ENCODE measurements at regions not wholly inside any gene's neighbourhood (a gene's known extent, or its start where the extent isn't known, plus 50 kb on each side); places are given as distances from the start of the nearest gene placed in this dataset.

DNA sequence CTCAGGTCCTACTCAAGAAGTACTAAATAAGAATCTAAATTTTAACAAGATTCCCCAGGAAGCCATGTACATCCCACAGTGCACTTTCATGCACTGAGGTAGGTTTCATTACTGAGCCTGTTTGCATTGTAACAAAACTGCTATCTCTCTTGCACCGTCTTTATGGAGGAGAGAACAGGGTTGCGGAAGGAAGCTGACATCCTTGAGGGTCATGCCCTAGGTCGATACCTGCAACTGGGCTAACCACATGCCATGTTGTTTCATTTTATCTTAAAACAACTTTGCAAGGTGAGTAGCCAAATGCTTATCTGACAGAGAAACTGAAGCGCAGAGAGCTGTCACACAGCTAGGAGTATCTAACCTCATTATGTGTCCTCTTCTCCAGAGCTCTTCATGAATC is 656.3 kb upstream of the TENM4 start:
- Histone ChIP-seq H3K4me2 (ENCODE audit: low read length) (no peak overlapping the region), H3K79me2 (ENCODE audit: control insufficient read depth, insufficient read depth, low read length, poor library complexity) (no peaks in the 10 kb centered on the region), H3K36me3 (ENCODE audit: control insufficient read depth in 1 of 2, insufficient read depth in 2 of 2, low read length in 2 of 2) (no peaks in the 10 kb centered on the region), H4K8ac (ENCODE audit: low read depth, low read length) (no peak overlapping the region), H3K14ac (ENCODE audit: low read length) (no peak overlapping the region), H2BK12ac (ENCODE audit: low read length) (no peak overlapping the region), H2AFZ (ENCODE audit: insufficient read depth, low read length, poor library complexity) (no peak overlapping the region), H3K79me1 (ENCODE audit: low read length) (no peaks in the 10 kb centered on the region), H3K4ac (ENCODE audit: low read depth, low read length) (no peak overlapping the region), H4K91ac (ENCODE audit: low read depth, low read length) (no peak overlapping the region), H2BK120ac (ENCODE audit: insufficient read depth, low read length, poor library complexity) (no peak overlapping the region), H3K4me1 (ENCODE audit: control insufficient read depth in 1 of 2, insufficient read depth in 2 of 2, low read length in 2 of 2) (peaks cover 0 to 2% of the 10 kb centered on the region in 2 experiments), H3K9ac (ENCODE audit: low read length) (no peak overlapping the region), H3K4me3 (ENCODE audit: low read depth, low read length) (no peak overlapping the region), H3K9me3 (ENCODE audit: insufficient read depth, low read depth, low read length) (no peaks in the 10 kb centered on the region), H3K18ac (ENCODE audit: low read length) (no peak overlapping the region), H2AK5ac (ENCODE audit: low read length) (no peak overlapping the region), H4K12ac (ENCODE audit: low read depth, low read length) (no peak overlapping the region), H3K27me3 (ENCODE audit: insufficient read depth, low read length) (no peaks in the 10 kb centered on the region), H3K23ac (ENCODE audit: low read length) (no peak overlapping the region), H3K27ac (ENCODE audit: low read depth, low read length) (no peak overlapping the region), H2BK5ac (ENCODE audit: low read depth, low read length, poor library complexity) (no peak overlapping the region)
- DNase-seq: no peak
- WGBS (ENCODE audit: extremely low coverage, insufficient coverage, insufficient read length): no CpG with 5 or more reads among the region's 4 CpGs

DNA sequence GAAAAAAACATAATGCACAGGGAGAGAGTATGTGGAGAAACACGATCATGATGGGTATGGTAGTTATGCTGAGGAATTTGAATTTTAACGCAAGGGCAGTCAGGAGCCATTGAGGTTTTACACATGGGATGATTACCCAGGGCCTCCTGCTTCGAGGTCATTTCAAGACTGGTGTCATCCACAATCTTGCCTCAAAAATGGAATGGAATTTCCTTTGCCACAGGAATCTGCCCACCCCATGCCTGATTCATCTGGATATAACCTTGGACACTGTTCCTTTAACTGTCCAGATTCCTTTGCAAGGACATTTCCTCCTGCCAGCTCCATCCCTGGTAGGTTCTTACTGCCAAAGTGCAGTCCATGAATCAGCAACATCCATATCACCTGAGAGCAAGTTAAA is 655.9 kb upstream of the TENM4 start:
- H3K4me2 ChIP-seq (ENCODE audit: low read length): no peak overlapping the region
- no peaks in the 10 kb centered on the region for H3K27me3 ChIP-seq (ENCODE audit: insufficient read depth, low read length)
- H3K14ac ChIP-seq (ENCODE audit: low read length): no peak overlapping the region
- no peaks in the 10 kb centered on the region for H3K9me3 ChIP-seq (ENCODE audit: insufficient read depth, low read depth, low read length)
- H3K9ac ChIP-seq (ENCODE audit: low read length): no peak overlapping the region
- H2AFZ ChIP-seq (ENCODE audit: insufficient read depth, low read length, poor library complexity): no peak overlapping the region
- no peaks in the 10 kb centered on the region for H3K79me2 ChIP-seq (ENCODE audit: control insufficient read depth, insufficient read depth, low read length, poor library complexity)
- no peak overlapping the region for H3K23ac ChIP-seq (ENCODE audit: low read length)
- H4K12ac ChIP-seq (ENCODE audit: low read depth, low read length): no peak overlapping the region
- no peaks in the 10 kb centered on the region for H3K79me1 ChIP-seq (ENCODE audit: low read length)
- H4K91ac ChIP-seq (ENCODE audit: low read depth, low read length): no peak overlapping the region
- no peak overlapping the region for H3K18ac ChIP-seq (ENCODE audit: low read length)
- peaks cover 0 to 2% of the 10 kb centered on the region in 2 experiments for H3K4me1 ChIP-seq (ENCODE audit: control insufficient read depth in 1 of 2, insufficient read depth in 2 of 2, low read length in 2 of 2)
- no peak for DNase-seq
- no peak overlapping the region for H3K4ac ChIP-seq (ENCODE audit: low read depth, low read length)
- WGBS (ENCODE audit: extremely low coverage, insufficient coverage, insufficient read length): no CpG with 5 or more reads among the region's 3 CpGs
- H2AK5ac ChIP-seq (ENCODE audit: low read length): no peak overlapping the region
- no peak overlapping the region for H2BK12ac ChIP-seq (ENCODE audit: low read length)
- no peaks in the 10 kb centered on the region for H3K36me3 ChIP-seq (ENCODE audit: control insufficient read depth in 1 of 2, insufficient read depth in 2 of 2, low read length in 2 of 2)
- no peak overlapping the region for H3K4me3 ChIP-seq (ENCODE audit: low read depth, low read length)
- no peak overlapping the region for H3K27ac ChIP-seq (ENCODE audit: low read depth, low read length)
- no peak overlapping the region for H2BK5ac ChIP-seq (ENCODE audit: low read depth, low read length, poor library complexity)
- H4K8ac ChIP-seq (ENCODE audit: low read depth, low read length): no peak overlapping the region
- H2BK120ac ChIP-seq (ENCODE audit: insufficient read depth, low read length, poor library complexity): no peak overlapping the region

DNA sequence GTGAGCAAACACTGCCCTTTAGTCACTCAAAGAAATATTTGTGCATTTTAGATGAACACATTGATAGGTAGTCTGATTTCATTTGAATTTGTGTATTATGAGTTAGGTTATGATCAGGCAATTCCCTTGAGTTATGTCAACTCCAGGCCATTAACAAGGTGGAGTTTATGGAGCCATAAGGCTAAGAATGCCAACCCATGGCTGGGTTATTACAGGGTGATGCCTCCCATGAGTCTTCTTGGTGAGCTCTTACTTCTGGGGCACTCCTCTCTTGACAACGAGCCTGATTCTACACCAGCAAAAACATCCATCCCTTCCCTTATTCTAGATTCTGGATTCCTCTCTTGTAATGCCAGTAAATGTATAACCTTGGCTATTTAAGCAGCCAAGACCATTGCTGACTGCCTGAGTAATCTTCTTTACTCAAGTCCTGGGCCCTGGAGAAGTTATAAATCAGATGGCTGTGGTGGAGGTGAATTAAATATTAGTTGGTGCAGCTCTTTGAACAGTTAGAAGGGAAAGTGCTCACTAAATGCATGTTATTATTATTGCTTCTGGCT is 645.7 kb upstream of the TENM4 start:
- Histone ChIP-seq H3K27ac (ENCODE audit: low read depth, low read length) (no peak overlapping the region), H3K23ac (ENCODE audit: low read length) (no peak overlapping the region), H3K18ac (ENCODE audit: low read length) (no peak overlapping the region), H3K79me1 (ENCODE audit: low read length) (no peaks in the 10 kb centered on the region), H3K9ac (ENCODE audit: low read length) (no peak overlapping the region), H2AK5ac (ENCODE audit: low read length) (no peak overlapping the region), H3K79me2 (ENCODE audit: control insufficient read depth, insufficient read depth, low read length, poor library complexity) (no peaks in the 10 kb centered on the region), H3K36me3 (ENCODE audit: control insufficient read depth in 1 of 2, insufficient read depth in 2 of 2, low read length in 2 of 2) (no peaks in the 10 kb centered on the region), H3K14ac (ENCODE audit: low read length) (no peak overlapping the region), H4K8ac (ENCODE audit: low read depth, low read length) (no peak overlapping the region), H2BK5ac (ENCODE audit: low read depth, low read length, poor library complexity) (no peak overlapping the region), H2BK120ac (ENCODE audit: insufficient read depth, low read length, poor library complexity) (no peak overlapping the region), H3K4me2 (ENCODE audit: low read length) (no peak overlapping the region), H2AFZ (ENCODE audit: insufficient read depth, low read length, poor library complexity) (no peak overlapping the region), H4K91ac (ENCODE audit: low read depth, low read length) (no peak overlapping the region), H3K9me3 (ENCODE audit: insufficient read depth, low read depth, low read length) (no peaks in the 10 kb centered on the region), H3K4ac (ENCODE audit: low read depth, low read length) (no peak overlapping the region), H3K27me3 (ENCODE audit: insufficient read depth, low read length) (no peaks in the 10 kb centered on the region), H3K4me1 (ENCODE audit: control insufficient read depth in 1 of 2, insufficient read depth in 2 of 2, low read length in 2 of 2) (no peaks in the 10 kb centered on the region), H4K12ac (ENCODE audit: low read depth, low read length) (no peak overlapping the region), H3K4me3 (ENCODE audit: low read depth, low read length) (no peak overlapping the region), H2BK12ac (ENCODE audit: low read length) (no peak overlapping the region)
- DNase-seq: no peak
- WGBS (ENCODE audit: extremely low coverage, insufficient coverage, insufficient read length): no CpG with 5 or more reads among the region's 1 CpG

DNA sequence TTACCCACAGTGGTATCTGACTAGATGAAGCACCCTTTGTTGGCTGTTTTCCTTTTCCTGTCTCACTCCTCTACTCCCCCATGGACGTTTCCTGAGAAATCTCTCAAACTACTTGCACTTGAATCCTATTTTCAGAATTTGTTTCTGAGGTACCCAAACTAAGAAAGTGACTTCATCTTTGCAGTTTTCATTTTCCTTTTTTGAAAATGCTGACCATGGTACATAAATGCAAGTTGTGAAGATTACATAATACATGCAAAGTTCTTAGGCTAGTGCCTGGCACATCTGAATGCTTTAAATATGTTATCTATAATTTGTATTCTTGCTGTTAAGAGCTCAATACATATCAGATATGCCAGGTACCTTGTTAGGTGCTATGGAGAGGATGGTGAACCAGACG is 644.7 kb upstream of the TENM4 start:
- H3K9me3 ChIP-seq (ENCODE audit: insufficient read depth, low read depth, low read length): no peaks in the 10 kb centered on the region
- H4K8ac ChIP-seq (ENCODE audit: low read depth, low read length): no peak overlapping the region
- no peak overlapping the region for H3K27ac ChIP-seq (ENCODE audit: low read depth, low read length)
- no peak overlapping the region for H3K23ac ChIP-seq (ENCODE audit: low read length)
- H4K12ac ChIP-seq (ENCODE audit: low read depth, low read length): no peak overlapping the region
- no peak for DNase-seq
- H3K4me2 ChIP-seq (ENCODE audit: low read length): no peak overlapping the region
- no peaks in the 10 kb centered on the region for H3K36me3 ChIP-seq (ENCODE audit: control insufficient read depth in 1 of 2, insufficient read depth in 2 of 2, low read length in 2 of 2)
- no peaks in the 10 kb centered on the region for H3K4me1 ChIP-seq (ENCODE audit: control insufficient read depth in 1 of 2, insufficient read depth in 2 of 2, low read length in 2 of 2)
- no peak overlapping the region for H2BK12ac ChIP-seq (ENCODE audit: low read length)
- WGBS (ENCODE audit: extremely low coverage, insufficient coverage, insufficient read length): no CpG with 5 or more reads among the region's 2 CpGs
- H4K91ac ChIP-seq (ENCODE audit: low read depth, low read length): no peak overlapping the region
- H3K79me2 ChIP-seq (ENCODE audit: control insufficient read depth, insufficient read depth, low read length, poor library complexity): no peaks in the 10 kb centered on the region
- H3K18ac ChIP-seq (ENCODE audit: low read length): no peak overlapping the region
- H2BK120ac ChIP-seq (ENCODE audit: insufficient read depth, low read length, poor library complexity): no peak overlapping the region
- H2BK5ac ChIP-seq (ENCODE audit: low read depth, low read length, poor library complexity): no peak overlapping the region
- no peak overlapping the region for H3K14ac ChIP-seq (ENCODE audit: low read length)
- no peak overlapping the region for H3K4ac ChIP-seq (ENCODE audit: low read depth, low read length)
- no peak overlapping the region for H2AK5ac ChIP-seq (ENCODE audit: low read length)
- no peak overlapping the region for H3K4me3 ChIP-seq (ENCODE audit: low read depth, low read length)
- no peak overlapping the region for H3K9ac ChIP-seq (ENCODE audit: low read length)
- no peak overlapping the region for H2AFZ ChIP-seq (ENCODE audit: insufficient read depth, low read length, poor library complexity)
- H3K27me3 ChIP-seq (ENCODE audit: insufficient read depth, low read length): no peaks in the 10 kb centered on the region
- no peaks in the 10 kb centered on the region for H3K79me1 ChIP-seq (ENCODE audit: low read length)

All from trophoblast cell (in vitro differentiated cells and primary cell).